Caco-2 (cell line): ENCODE measurements at regions not wholly inside any gene's neighbourhood (a gene's known extent, or its start where the extent isn't known, plus 50 kb on each side); places are given as distances from the start of the nearest gene placed in this dataset.

ENCODE experiments used
- BruUV-seq: library from RNA; stranded (reverse); fragments of 400-500 nt; replicated peaks from 2 replicates; lab custom pipeline; 2021; lab: Mats Ljungman, UMichigan
- CTCF ChIA-PET: fragments of 300-600 bp; sonication (Branson Sonifier 250); formaldehyde crosslinking; loops from one replicate; lab custom pipeline; 2022; ENCODE audit warnings: antibody characterized with exemption; lab: Charles Lee
- POLR2A ChIA-PET: fragments of 300-600 bp; sonication (Branson Sonifier 250); formaldehyde crosslinking; loops from one replicate; lab custom pipeline; 2022; ENCODE audit warnings: antibody characterized with exemption; lab: Charles Lee
- DNase-seq, 2 experiments: peaks; one replicate each; pipeline versions ENCODE4 v3.0.0 to v3.0.0-alpha.2; 2020 to 2022
- H3K27me3 ChIP-seq: replicated peaks from 2 replicates; pipeline ENCODE4 v1.6.0; 2011; ENCODE audit warnings: low read length; ENCODE audit not compliant: control insufficient read depth, insufficient read depth
- H3K36me3 ChIP-seq: 2 replicates; pipeline ENCODE4 v1.5.1; 2011; ENCODE audit warnings: low read length; ENCODE audit not compliant: control insufficient read depth, insufficient read depth
- H3K4me1 ChIP-seq: fragments of 250-450 bp; sonication (Bioruptor Pico); 2 replicates; pipeline ENCODE4 v1.5.1; 2020; ENCODE audit warnings: mild to moderate bottlenecking
- H3K4me3 ChIP-seq: 2 replicates; pipeline ENCODE4 v1.5.1; 2011; ENCODE audit warnings: low read depth, mild to moderate bottlenecking, control low read depth, low read length
- H3K9me3 ChIP-seq: fragments of 250-450 bp; sonication (Bioruptor Pico); 2 replicates; pipeline ENCODE4 v1.5.1; 2020; ENCODE audit warnings: mild to moderate bottlenecking, moderate library complexity
- H3K27ac Mint-ChIP-seq: one replicate; pipeline ENCODE4 v1.8.0; 2022; ENCODE audit warnings: mixed read lengths; ENCODE audit not compliant: unreplicated experiment
- H3K27me3 Mint-ChIP-seq: one replicate; pipeline ENCODE4 v1.8.0; 2022; ENCODE audit warnings: mixed read lengths; ENCODE audit not compliant: insufficient read depth, unreplicated experiment
- H3K36me3 Mint-ChIP-seq: one replicate; pipeline ENCODE4 v1.8.0; 2022; ENCODE audit warnings: mild to moderate bottlenecking, mixed read lengths; ENCODE audit not compliant: insufficient read depth, unreplicated experiment
- H3K4me1 Mint-ChIP-seq: one replicate; pipeline ENCODE4 v1.8.0; 2022; ENCODE audit warnings: low read depth, mixed read lengths; ENCODE audit not compliant: unreplicated experiment
- H3K4me3 Mint-ChIP-seq: one replicate; pipeline ENCODE4 v1.8.0; 2022; ENCODE audit warnings: mild to moderate bottlenecking, moderate library complexity, mixed read lengths; ENCODE audit not compliant: unreplicated experiment
- H3K9me3 Mint-ChIP-seq: one replicate; pipeline ENCODE4 v1.8.0; 2022; ENCODE audit warnings: mixed read lengths; ENCODE audit not compliant: unreplicated experiment
- intact Hi-C: fragments of 100-400 bp; cut with micrococcal nuclease; formaldehyde crosslinking; loops from one replicate; pipeline ENCODE4 v1.10.0; 2022; ENCODE audit not compliant: unreplicated experiment
- TF ChIP-seq, protein P1 (sequence below), 2 experiments: fragments of 200-600 bp in 1 of 2; IDR thresholded peaks; 1 replicate in 1 of 2; 2 replicates in 1 of 2; pipeline versions ENCODE4 v1.5.1 to v1.8.0; 2011 to 2022; ENCODE audit warnings: antibody characterized with exemption in 1 of 2, control low read depth in 1 of 2, inconsistent platforms in 1 of 2, low read depth in 1 of 2, low read length in 1 of 2, mild to moderate bottlenecking in 1 of 2, moderate library complexity in 1 of 2; ENCODE audit not compliant: insufficient read depth in 1 of 2, severe bottlenecking in 1 of 2, unreplicated experiment in 1 of 2

DNA sequence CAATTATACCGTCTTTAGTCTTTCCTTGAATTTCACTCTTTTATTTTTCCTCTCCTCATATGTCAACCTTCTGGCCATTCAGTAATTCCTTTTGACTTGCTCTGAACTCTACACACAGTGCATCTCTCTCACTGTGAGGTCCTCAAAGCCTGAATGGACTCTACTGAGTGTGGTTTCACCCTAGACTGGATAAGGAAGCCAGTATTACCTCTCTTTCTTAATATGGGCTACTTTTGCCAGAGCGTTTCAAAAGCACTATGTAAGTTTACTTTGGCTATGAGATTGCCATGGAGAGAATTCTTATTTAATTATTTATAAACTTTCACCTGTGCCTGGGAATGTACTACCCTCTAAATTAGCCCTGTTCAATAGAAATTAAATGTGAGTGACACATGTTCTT, 343.5 kb upstream of the DDHD1 start:
- Histone ChIP-seq H3K4me3 (no peak overlapping the region), H3K27me3 (no peaks in the 10 kb centered on the region), H3K36me3 (no peaks in the 10 kb centered on the region), H3K9me3 (0 out of 2 replicates have a peak, but pooled peaks cover 7% of the 10 kb centered on the region), H3K4me1 (no peaks in the 10 kb centered on the region)
- no peak for DNase-seq
- Mint-ChIP-seq H3K27me3 (no peaks in the 10 kb centered on the region), H3K4me1 (no peaks in the 10 kb centered on the region), H3K9me3 (peaks cover 17% of the 10 kb centered on the region), H3K27ac (no peak overlapping the region), H3K4me3 (no peak overlapping the region), H3K36me3 (no peaks in the 10 kb centered on the region)
- CTCF ChIA-PET = no interaction called here
- BruUV-seq = no TSS peak
- POLR2A ChIA-PET = no interaction called here
- intact Hi-C loops = no loop called here
- TF ChIP-seq, protein P1, sequence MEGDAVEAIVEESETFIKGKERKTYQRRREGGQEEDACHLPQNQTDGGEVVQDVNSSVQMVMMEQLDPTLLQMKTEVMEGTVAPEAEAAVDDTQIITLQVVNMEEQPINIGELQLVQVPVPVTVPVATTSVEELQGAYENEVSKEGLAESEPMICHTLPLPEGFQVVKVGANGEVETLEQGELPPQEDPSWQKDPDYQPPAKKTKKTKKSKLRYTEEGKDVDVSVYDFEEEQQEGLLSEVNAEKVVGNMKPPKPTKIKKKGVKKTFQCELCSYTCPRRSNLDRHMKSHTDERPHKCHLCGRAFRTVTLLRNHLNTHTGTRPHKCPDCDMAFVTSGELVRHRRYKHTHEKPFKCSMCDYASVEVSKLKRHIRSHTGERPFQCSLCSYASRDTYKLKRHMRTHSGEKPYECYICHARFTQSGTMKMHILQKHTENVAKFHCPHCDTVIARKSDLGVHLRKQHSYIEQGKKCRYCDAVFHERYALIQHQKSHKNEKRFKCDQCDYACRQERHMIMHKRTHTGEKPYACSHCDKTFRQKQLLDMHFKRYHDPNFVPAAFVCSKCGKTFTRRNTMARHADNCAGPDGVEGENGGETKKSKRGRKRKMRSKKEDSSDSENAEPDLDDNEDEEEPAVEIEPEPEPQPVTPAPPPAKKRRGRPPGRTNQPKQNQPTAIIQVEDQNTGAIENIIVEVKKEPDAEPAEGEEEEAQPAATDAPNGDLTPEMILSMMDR (IDR thresholded peaks at IDR 0.05; ENCODE audit: insufficient read depth in 1 of 2, low read depth in 1 of 2, low read length in 1 of 2, severe bottlenecking in 1 of 2, unreplicated experiment in 1 of 2) = no peak

DNA sequence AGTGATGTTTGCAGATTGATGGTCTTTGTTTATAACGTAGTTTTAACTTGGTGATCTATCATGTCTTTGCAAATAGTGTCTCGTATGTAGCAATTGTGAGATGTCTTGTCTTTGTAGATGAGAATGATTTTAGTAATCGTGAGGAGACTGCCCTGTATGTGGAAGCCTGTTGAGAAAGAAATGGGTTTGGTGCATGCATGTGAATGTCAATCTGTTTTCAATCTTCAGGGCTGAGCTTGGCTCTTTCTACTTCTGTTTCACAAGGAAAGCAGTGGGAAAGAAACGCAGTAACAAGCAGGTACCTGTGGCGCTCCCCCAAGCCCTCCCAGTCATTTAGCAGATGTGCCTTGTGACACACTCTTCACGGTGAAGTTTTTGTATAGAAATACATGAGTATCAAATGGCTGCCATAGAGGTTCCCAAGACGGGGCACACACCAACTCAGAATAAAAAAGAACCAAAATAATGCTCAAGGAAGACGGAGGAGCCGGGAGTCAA, 342.8 kb upstream of the DDHD1 start:
- BruUV-seq = no TSS peak
- no peaks in the 10 kb centered on the region for H3K4me1 Mint-ChIP-seq
- no peaks in the 10 kb centered on the region for H3K36me3 Mint-ChIP-seq
- H3K27me3 ChIP-seq = no peaks in the 10 kb centered on the region
- no peaks in the 10 kb centered on the region for H3K36me3 ChIP-seq
- H3K4me3 Mint-ChIP-seq = no peak overlapping the region
- no peaks in the 10 kb centered on the region for H3K27me3 Mint-ChIP-seq
- 0 out of 2 replicates have a peak, but pooled peaks cover 7% of the 10 kb centered on the region for H3K9me3 ChIP-seq
- TF ChIP-seq, protein P1 (IDR thresholded peaks at IDR 0.05; ENCODE audit: insufficient read depth in 1 of 2, low read depth in 1 of 2, low read length in 1 of 2, severe bottlenecking in 1 of 2, unreplicated experiment in 1 of 2) = no peak
- intact Hi-C loops = no loop called here
- no peak overlapping the region for H3K27ac Mint-ChIP-seq
- CTCF ChIA-PET = no interaction called here
- POLR2A ChIA-PET = no interaction called here
- H3K9me3 Mint-ChIP-seq = peaks cover 17% of the 10 kb centered on the region
- no peak for DNase-seq
- H3K4me1 ChIP-seq = no peaks in the 10 kb centered on the region
- no peak overlapping the region for H3K4me3 ChIP-seq

DNA sequence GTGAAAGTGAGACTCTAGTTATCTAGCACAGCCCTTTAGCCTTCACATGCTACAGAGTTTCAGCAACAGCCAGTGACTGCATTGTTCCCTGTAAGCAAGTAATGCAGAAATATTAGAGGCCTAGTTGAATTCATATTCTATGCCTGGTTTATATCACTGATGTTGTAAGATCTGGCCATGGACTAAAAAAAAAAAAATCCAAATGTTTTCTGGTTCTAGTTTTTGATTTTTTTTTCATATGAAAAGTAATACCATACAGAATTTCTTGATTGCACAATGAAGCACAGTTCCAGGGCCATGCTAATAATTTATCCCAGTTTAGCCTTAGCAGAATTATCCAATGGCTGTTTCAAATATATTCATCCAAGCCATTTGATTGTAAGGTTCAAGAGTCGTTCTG, 341.5 kb upstream of the DDHD1 start:
- POLR2A ChIA-PET = no interaction called here
- TF ChIP-seq, protein P1 (IDR thresholded peaks at IDR 0.05; ENCODE audit: insufficient read depth in 1 of 2, low read depth in 1 of 2, low read length in 1 of 2, severe bottlenecking in 1 of 2, unreplicated experiment in 1 of 2) = no peak
- BruUV-seq = no TSS peak
- Histone ChIP-seq H3K9me3 (0 out of 2 replicates have a peak, but pooled peaks cover 7% of the 10 kb centered on the region), H3K36me3 (no peaks in the 10 kb centered on the region), H3K4me3 (no peak overlapping the region), H3K4me1 (no peaks in the 10 kb centered on the region), H3K27me3 (no peaks in the 10 kb centered on the region)
- H3K27me3 Mint-ChIP-seq = no peaks in the 10 kb centered on the region
- no peak overlapping the region for H3K27ac Mint-ChIP-seq
- intact Hi-C loops = no loop called here
- CTCF ChIA-PET = no interaction called here
- DNase-seq = no peak
- peaks cover 17% of the 10 kb centered on the region for H3K9me3 Mint-ChIP-seq
- no peaks in the 10 kb centered on the region for H3K36me3 Mint-ChIP-seq
- no peak overlapping the region for H3K4me3 Mint-ChIP-seq
- H3K4me1 Mint-ChIP-seq = no peaks in the 10 kb centered on the region
